CD1c-positive myeloid dendritic cell (primary cell): ENCODE measurements at regions not wholly inside any gene's neighbourhood (a gene's known extent, or its start where the extent isn't known, plus 50 kb on each side); places are given as distances from the start of the nearest gene placed in this dataset.

Experiments
- DNase-seq: peaks from one replicate; pipeline ENCODE4 v3.0.0-alpha.2; 2016; ENCODE audit errors: extremely low spot score

DNA sequence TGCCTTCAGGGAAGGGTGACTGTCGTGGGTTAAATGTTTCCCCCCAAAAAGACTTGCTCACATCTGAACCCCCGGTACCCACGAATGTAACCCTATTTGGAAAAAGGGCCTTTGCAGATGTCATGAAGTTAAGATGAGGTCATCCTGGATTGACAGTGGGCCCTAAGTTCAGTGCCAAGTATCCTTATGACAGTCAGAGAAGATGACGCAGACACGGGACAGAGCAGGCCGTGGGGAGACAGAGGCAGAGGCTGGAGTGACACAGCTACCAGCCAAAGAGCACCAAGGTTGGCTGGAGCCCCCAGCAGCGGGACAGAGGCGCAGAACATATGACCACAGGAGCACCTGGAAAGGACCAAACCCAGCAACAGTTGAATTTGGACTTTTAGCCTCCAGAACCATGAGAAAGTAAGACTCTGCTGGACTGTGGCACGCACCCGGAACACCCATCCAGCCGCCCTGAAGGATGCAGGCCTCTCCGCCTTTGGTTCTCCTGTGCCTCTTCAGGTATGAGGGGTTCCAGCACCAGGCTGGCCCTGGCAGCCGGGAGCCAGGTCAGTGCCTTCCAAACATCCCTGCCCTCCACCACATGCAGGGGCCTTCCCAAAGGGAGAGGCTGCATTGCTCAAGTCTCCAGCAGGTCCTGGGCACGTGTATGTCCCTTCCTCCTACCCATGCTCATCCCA lies 104.0 kb downstream of the FOXL1 start:
- DNase-seq = no peak

GRCh38 chr16:86683441-86684194 lies 105.3 kb downstream of the FOXL1 start:
- no peak for DNase-seq

- DNase-seq = no peak
Observed at GRCh38 chr16:86685076-86685475, 106.7 kb downstream of the FOXL1 start.

GRCh38 chr16:86690970-86691369 lies 112.6 kb downstream of the FOXL1 start:
- no peak for DNase-seq

- DNase-seq = no peak
Observed at GRCh38 chr16:86692426-86692825, 114.1 kb downstream of the FOXL1 start.

- no peak for DNase-seq
Observed at GRCh38 chr16:86693033-86693432, 114.7 kb downstream of the FOXL1 start.

GRCh38 chr16:86697715-86698114 lies 119.4 kb downstream of the FOXL1 start:
- DNase-seq = no peak

DNA sequence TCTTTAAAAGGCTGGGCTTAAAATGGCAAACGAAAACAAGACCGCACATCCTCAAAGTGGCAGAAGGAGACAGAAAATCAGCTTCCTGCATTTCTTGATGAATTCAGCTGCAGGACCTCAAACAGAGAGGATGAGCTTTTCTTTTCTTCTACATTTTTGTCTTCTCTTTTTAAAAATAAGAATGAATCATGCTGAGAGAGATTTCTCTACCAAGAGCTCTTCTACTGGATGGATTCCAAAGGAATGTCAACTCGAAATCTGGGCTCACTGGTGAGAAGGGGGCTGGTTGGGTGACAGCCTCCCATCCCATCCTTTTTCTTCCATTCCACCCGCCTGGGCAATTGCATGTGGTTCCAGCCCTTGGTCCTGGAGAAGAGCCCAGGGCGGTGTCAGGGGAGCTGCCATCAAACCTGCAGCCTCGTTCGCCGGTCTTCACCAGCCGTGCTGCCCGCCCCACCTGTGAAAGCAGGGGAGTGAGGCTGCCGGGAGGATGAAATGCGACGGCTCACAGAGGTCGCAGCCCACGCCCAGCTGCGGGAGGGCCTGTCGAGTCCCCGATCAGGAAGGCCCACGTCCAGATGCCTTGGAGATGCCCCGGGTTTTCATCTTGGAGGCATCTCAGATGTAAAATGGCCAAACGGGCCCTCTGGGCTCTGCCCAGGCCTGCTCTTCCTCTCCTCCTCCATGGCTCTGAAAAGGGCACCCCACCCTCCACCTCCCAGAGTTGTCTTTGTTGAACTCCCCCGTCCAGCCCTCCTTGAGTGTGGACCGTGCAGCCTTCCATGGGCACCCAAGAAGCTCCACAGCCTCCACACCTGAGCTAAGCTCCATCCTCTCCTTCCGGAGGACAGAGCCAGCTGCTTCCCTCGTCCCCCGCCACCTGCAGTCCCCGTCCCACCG lies 121.9 kb downstream of the FOXL1 start:
- no peak for DNase-seq

- no peak for DNase-seq
Observed at GRCh38 chr16:86701286-86701975, 123.1 kb downstream of the FOXL1 start.

- no peak for DNase-seq
Observed at GRCh38 chr16:86702824-86703588, 124.7 kb downstream of the FOXL1 start.

GRCh38 chr16:86704516-86704915 lies 126.2 kb downstream of the FOXL1 start:
- DNase-seq = no peak

- no peak for DNase-seq
Observed at GRCh38 chr16:86706726-86707125, 128.4 kb downstream of the FOXL1 start.

DNA sequence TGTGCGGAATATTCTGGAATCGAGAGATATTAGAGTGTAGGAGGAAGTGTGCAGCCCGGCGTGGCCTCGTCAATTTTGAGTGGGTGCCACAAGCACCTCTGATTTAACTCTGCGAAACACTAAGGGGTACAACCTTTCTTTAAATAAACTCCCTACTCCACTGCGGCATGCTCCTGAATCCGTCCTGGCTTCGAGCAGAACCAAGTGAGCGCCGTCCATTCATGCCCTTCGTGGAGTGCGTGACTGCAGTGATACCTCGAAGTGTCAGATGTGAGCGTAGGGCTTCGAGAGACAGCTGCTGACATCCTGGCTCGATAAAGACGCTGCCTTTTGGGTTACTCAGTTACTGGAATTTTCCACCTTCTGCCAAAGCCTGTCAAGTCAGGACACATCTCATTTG lies 128.8 kb downstream of the FOXL1 start:
- DNase-seq = no peak

- no peak for DNase-seq
Observed at GRCh38 chr16:86707581-86707980, 129.2 kb downstream of the FOXL1 start.

GRCh38 chr16:86708431-86708830 lies 130.1 kb downstream of the FOXL1 start:
- DNase-seq = no peak

DNA sequence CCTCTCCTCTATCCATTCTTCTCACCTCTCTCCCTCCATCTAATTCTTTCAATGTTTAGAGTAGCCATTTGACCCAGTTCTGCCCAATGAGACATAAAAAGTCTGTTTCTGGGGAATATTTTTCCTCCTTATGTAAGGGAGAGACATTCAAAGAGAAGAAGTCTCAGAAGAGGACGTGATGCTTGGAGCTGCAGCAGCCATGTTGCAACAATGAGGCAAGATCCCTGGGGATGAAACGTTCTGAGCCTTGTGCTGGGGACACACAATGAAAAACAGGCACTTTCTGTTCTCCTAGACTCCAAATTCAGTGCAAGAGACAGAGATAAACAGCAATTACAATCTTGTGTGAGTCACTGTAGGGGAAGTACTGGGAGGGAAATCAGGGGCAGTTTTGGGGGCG lies 130.8 kb downstream of the FOXL1 start:
- no peak for DNase-seq

GRCh38 chr16:86709902-86710601 lies 131.7 kb downstream of the FOXL1 start:
- DNase-seq = no peak

GRCh38 chr16:86710602-86710950 lies 132.2 kb downstream of the FOXL1 start:
- no peak for DNase-seq

GRCh38 chr16:86712158-86713009 lies 134.0 kb downstream of the FOXL1 start:
- no peak for DNase-seq
